Activated CD8-positive, alpha-beta T cell treated with anti-CD3 and anti-CD28 coated beads, Interleukin-2, amount 10 ng/mL, durations not matched to agents 7 days and 5 days (primary cell): ENCODE measurements at regions not wholly inside any gene's neighbourhood (a gene's known extent, or its start where the extent isn't known, plus 50 kb on each side); places are given as distances from the start of the nearest gene placed in this dataset.

Experiments used
- ATAC-seq: fragments of 150-1000 bp; cut with Tn5 transposase; one replicate; pipeline ENCODE4 v1.10.0; 2021; ENCODE audit warnings: moderate library complexity
- CTCF ChIA-PET: fragments of 350-600 bp; sonication (Branson Sonifier 250); formaldehyde crosslinking; loops from one replicate; lab custom pipeline; 2021; ENCODE audit warnings: antibody characterized with exemption; lab: Charles Lee
- POLR2A ChIA-PET: fragments of 350-600 bp; sonication (Branson Sonifier 250); formaldehyde crosslinking; loops from one replicate; lab custom pipeline; 2021; ENCODE audit warnings: antibody characterized with exemption; lab: Charles Lee
- DNase-seq: peaks from one replicate; pipeline ENCODE4 v3.0.0-alpha.2; 2020
- H3K27ac Mint-ChIP-seq: one replicate; pipeline ENCODE4 v1.8.0; 2021; ENCODE audit warnings: mild to moderate bottlenecking, mixed read lengths
- H3K27me3 Mint-ChIP-seq: one replicate; pipeline ENCODE4 v1.8.0; 2021; ENCODE audit warnings: low read depth, mixed read lengths
- H3K36me3 Mint-ChIP-seq: one replicate; pipeline ENCODE4 v1.8.0; 2021; ENCODE audit warnings: low read depth, mixed read lengths
- H3K4me1 Mint-ChIP-seq: one replicate; pipeline ENCODE4 v1.8.0; 2021; ENCODE audit warnings: low read depth, mixed read lengths
- H3K4me3 Mint-ChIP-seq: one replicate; pipeline ENCODE4 v1.8.0; 2021; ENCODE audit warnings: mild to moderate bottlenecking, mixed read lengths
- H3K9me3 Mint-ChIP-seq: one replicate; pipeline ENCODE4 v1.8.0; 2022; ENCODE audit warnings: mixed read lengths; ENCODE audit not compliant: insufficient read depth

GRCh38 chr7:111676167-111676566 is 113.9 kb upstream of the IMMP2L start:
- POLR2A ChIA-PET: no interaction called here
- ATAC-seq (no peak), DNase-seq (no peak)
- Mint-ChIP-seq H3K9me3 (no peaks in the 10 kb centered on the region), H3K36me3 (no peaks in the 10 kb centered on the region), H3K4me3 (no peak overlapping the region), H3K27ac (no peak overlapping the region), H3K27me3 (peaks cover 3% of the 10 kb centered on the region), H3K4me1 (no peaks in the 10 kb centered on the region)
- CTCF ChIA-PET: no interaction called here

- Mint-ChIP-seq H3K36me3 (no peaks in the 10 kb centered on the region), H3K4me1 (no peaks in the 10 kb centered on the region), H3K9me3 (no peaks in the 10 kb centered on the region), H3K27ac (no peak overlapping the region), H3K4me3 (no peak overlapping the region), H3K27me3 (no peaks in the 10 kb centered on the region)
- ChIA-PET CTCF (no interaction called here), POLR2A (no interaction called here)
- no peak for ATAC-seq
- DNase-seq: no peak
Observed at GRCh38 chr7:111672901-111673300, 110.6 kb upstream of the IMMP2L start.

- POLR2A ChIA-PET: interaction anchor here (0.6 kb wide), 1 partner anchor 357 kb away, joined by 7 read pairs; no protein-coding TSS in a partner anchor
- DNase-seq: no peak
- no peak for ATAC-seq
- Mint-ChIP-seq H3K9me3 (no peaks in the 10 kb centered on the region), H3K4me1 (no peaks in the 10 kb centered on the region), H3K36me3 (no peaks in the 10 kb centered on the region), H3K4me3 (no peak overlapping the region), H3K27me3 (no peaks in the 10 kb centered on the region), H3K27ac (no peak overlapping the region)
- CTCF ChIA-PET: no interaction called here
Observed at GRCh38 chr7:111671927-111672326, 109.6 kb upstream of the IMMP2L start.

GRCh38 chr7:111668711-111669110 is 106.4 kb upstream of the IMMP2L start:
- ATAC-seq (no peak), DNase-seq (no peak)
- H3K27me3 Mint-ChIP-seq: no peaks in the 10 kb centered on the region
- ChIA-PET POLR2A (no interaction called here), CTCF (no interaction called here)
- H3K4me1 Mint-ChIP-seq: no peaks in the 10 kb centered on the region
- no peak overlapping the region for H3K4me3 Mint-ChIP-seq
- H3K27ac Mint-ChIP-seq: no peak overlapping the region
- no peaks in the 10 kb centered on the region for H3K36me3 Mint-ChIP-seq
- H3K9me3 Mint-ChIP-seq: no peaks in the 10 kb centered on the region

- ChIA-PET CTCF (no interaction called here), POLR2A (no interaction called here)
- Mint-ChIP-seq H3K27ac (no peak overlapping the region), H3K27me3 (no peaks in the 10 kb centered on the region), H3K4me3 (no peak overlapping the region), H3K4me1 (no peaks in the 10 kb centered on the region), H3K9me3 (no peaks in the 10 kb centered on the region), H3K36me3 (no peaks in the 10 kb centered on the region)
- no peak for ATAC-seq
- DNase-seq: no peak
Observed at GRCh38 chr7:111667488-111667887, 105.2 kb upstream of the IMMP2L start.

- H3K36me3 Mint-ChIP-seq: no peaks in the 10 kb centered on the region
- no peaks in the 10 kb centered on the region for H3K4me1 Mint-ChIP-seq
- ChIA-PET CTCF (no interaction called here), POLR2A (no interaction called here)
- ATAC-seq (no peak), DNase-seq (no peak)
- no peak overlapping the region for H3K27ac Mint-ChIP-seq
- H3K9me3 Mint-ChIP-seq: no peaks in the 10 kb centered on the region
- H3K4me3 Mint-ChIP-seq: no peak overlapping the region
- H3K27me3 Mint-ChIP-seq: peaks cover 3% of the 10 kb centered on the region
Observed at GRCh38 chr7:111666260-111666659, 104.0 kb upstream of the IMMP2L start.

- no peak for DNase-seq
- no peak overlapping the region for H3K4me3 Mint-ChIP-seq
- CTCF ChIA-PET: no interaction called here
- H3K36me3 Mint-ChIP-seq: no peaks in the 10 kb centered on the region
- no peaks in the 10 kb centered on the region for H3K9me3 Mint-ChIP-seq
- H3K27me3 Mint-ChIP-seq: peaks cover 3% of the 10 kb centered on the region
- H3K4me1 Mint-ChIP-seq: no peaks in the 10 kb centered on the region
- no peak overlapping the region for H3K27ac Mint-ChIP-seq
- POLR2A ChIA-PET: no interaction called here
- no peak for ATAC-seq
Observed at GRCh38 chr7:111663771-111664170, 101.5 kb upstream of the IMMP2L start.

GRCh38 chr7:111662386-111662785 is 100.1 kb upstream of the IMMP2L start:
- Mint-ChIP-seq H3K27ac (no peak overlapping the region), H3K36me3 (no peaks in the 10 kb centered on the region), H3K4me1 (no peaks in the 10 kb centered on the region), H3K9me3 (no peaks in the 10 kb centered on the region), H3K27me3 (peaks cover 3% of the 10 kb centered on the region), H3K4me3 (no peak overlapping the region)
- no peak for DNase-seq
- CTCF ChIA-PET: no interaction called here
- ATAC-seq: no peak
- POLR2A ChIA-PET: no interaction called here

GRCh38 chr7:111660478-111660877 is 98.2 kb upstream of the IMMP2L start:
- H3K9me3 Mint-ChIP-seq: no peaks in the 10 kb centered on the region
- H3K27me3 Mint-ChIP-seq: peaks cover 3% of the 10 kb centered on the region
- H3K36me3 Mint-ChIP-seq: no peaks in the 10 kb centered on the region
- CTCF ChIA-PET: no interaction called here
- ATAC-seq (no peak), DNase-seq (no peak)
- no peak overlapping the region for H3K27ac Mint-ChIP-seq
- no peaks in the 10 kb centered on the region for H3K4me1 Mint-ChIP-seq
- POLR2A ChIA-PET: no interaction called here
- no peak overlapping the region for H3K4me3 Mint-ChIP-seq

- Mint-ChIP-seq H3K9me3 (no peaks in the 10 kb centered on the region), H3K27ac (no peak overlapping the region), H3K36me3 (no peaks in the 10 kb centered on the region), H3K4me1 (no peaks in the 10 kb centered on the region), H3K4me3 (no peak overlapping the region), H3K27me3 (peaks cover 3% of the 10 kb centered on the region)
- ChIA-PET CTCF (no interaction called here), POLR2A (no interaction called here)
- ATAC-seq (no peak), DNase-seq (no peak)
Observed at GRCh38 chr7:111658546-111658945, 96.3 kb upstream of the IMMP2L start.

GRCh38 chr7:111657018-111657417 is 94.7 kb upstream of the IMMP2L start:
- no peak overlapping the region for H3K4me3 Mint-ChIP-seq
- H3K9me3 Mint-ChIP-seq: no peaks in the 10 kb centered on the region
- H3K4me1 Mint-ChIP-seq: no peaks in the 10 kb centered on the region
- H3K36me3 Mint-ChIP-seq: no peaks in the 10 kb centered on the region
- DNase-seq: no peak
- H3K27me3 Mint-ChIP-seq: peaks cover 3% of the 10 kb centered on the region
- H3K27ac Mint-ChIP-seq: no peak overlapping the region
- CTCF ChIA-PET: no interaction called here
- POLR2A ChIA-PET: no interaction called here
- ATAC-seq: no peak

- H3K36me3 Mint-ChIP-seq: no peaks in the 10 kb centered on the region
- CTCF ChIA-PET: no interaction called here
- DNase-seq (no peak), ATAC-seq (no peak)
- H3K4me3 Mint-ChIP-seq: no peak overlapping the region
- no peaks in the 10 kb centered on the region for H3K27me3 Mint-ChIP-seq
- H3K4me1 Mint-ChIP-seq: no peaks in the 10 kb centered on the region
- H3K27ac Mint-ChIP-seq: no peak overlapping the region
- POLR2A ChIA-PET: no interaction called here
- H3K9me3 Mint-ChIP-seq: no peaks in the 10 kb centered on the region
Observed at GRCh38 chr7:111654343-111654742, 92.1 kb upstream of the IMMP2L start.

GRCh38 chr7:111653846-111654245 is 91.6 kb upstream of the IMMP2L start:
- CTCF ChIA-PET: no interaction called here
- DNase-seq: no peak
- POLR2A ChIA-PET: no interaction called here
- Mint-ChIP-seq H3K4me3 (no peak overlapping the region), H3K4me1 (no peaks in the 10 kb centered on the region), H3K27ac (no peak overlapping the region), H3K9me3 (no peaks in the 10 kb centered on the region), H3K27me3 (no peaks in the 10 kb centered on the region), H3K36me3 (no peaks in the 10 kb centered on the region)
- no peak for ATAC-seq
